ENCODE measurements at regions not wholly inside any gene's neighbourhood (a gene's known extent, or its start where the extent isn't known, plus 50 kb on each side); places are given as distances from the start of the nearest gene placed in this dataset.
"Not testable (repeated sequence)": the region's sequence is repeated elsewhere in the genome, so short reads cannot be mapped to it uniquely, and the experiment has no call there.

DNA sequence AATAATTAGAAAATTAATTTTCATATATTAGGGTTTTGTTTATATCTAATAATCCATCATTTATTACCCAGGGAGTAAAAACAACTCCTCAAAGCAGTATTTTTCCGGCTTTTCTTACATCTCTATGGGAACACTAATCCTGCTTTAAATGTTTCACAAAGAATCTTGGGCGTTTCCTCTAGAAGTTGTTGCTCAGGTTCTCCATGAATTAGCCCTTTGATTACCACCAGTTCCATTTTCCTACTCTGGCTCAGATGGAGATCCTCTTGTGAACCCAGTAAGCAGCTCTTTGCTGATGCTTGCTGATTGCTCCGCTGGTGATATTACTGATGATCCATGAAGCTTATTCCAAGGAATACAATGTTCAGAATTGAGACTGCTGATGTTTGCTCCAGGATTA is 78.5 kb upstream of the PKP2 start:
- Histone ChIP-seq H3K27me3 (replicated peaks in 1 of 7) (no peaks in the 10 kb centered on the region), H3K4me1 (no peaks in the 10 kb centered on the region), H3K4me3 (no peak overlapping the region), H3K9me3 (no peaks in the 10 kb centered on the region), H3K27ac (no peak overlapping the region), H3K36me3 (no peaks in the 10 kb centered on the region)
- intact Hi-C loops (cut with DNase I; ENCODE audit: low total_unique reads): no loop called here
- TF ChIP-seq POLR2A (IDR thresholded peaks at IDR 0.05) (no peak), POLR2AphosphoS5 (IDR thresholded peaks at IDR 0.05) (no peak)
- TF ChIP-seq, protein P1, sequence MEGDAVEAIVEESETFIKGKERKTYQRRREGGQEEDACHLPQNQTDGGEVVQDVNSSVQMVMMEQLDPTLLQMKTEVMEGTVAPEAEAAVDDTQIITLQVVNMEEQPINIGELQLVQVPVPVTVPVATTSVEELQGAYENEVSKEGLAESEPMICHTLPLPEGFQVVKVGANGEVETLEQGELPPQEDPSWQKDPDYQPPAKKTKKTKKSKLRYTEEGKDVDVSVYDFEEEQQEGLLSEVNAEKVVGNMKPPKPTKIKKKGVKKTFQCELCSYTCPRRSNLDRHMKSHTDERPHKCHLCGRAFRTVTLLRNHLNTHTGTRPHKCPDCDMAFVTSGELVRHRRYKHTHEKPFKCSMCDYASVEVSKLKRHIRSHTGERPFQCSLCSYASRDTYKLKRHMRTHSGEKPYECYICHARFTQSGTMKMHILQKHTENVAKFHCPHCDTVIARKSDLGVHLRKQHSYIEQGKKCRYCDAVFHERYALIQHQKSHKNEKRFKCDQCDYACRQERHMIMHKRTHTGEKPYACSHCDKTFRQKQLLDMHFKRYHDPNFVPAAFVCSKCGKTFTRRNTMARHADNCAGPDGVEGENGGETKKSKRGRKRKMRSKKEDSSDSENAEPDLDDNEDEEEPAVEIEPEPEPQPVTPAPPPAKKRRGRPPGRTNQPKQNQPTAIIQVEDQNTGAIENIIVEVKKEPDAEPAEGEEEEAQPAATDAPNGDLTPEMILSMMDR (IDR thresholded peaks at IDR 0.05 in 8 of 11, conservative IDR thresholded peaks at IDR 0.05 in 3 of 11): no peak
- WGBS, 5 donors: 82 to 92% (median 90%) methylated on average over 3 of the region's 3 CpGs
- no peak for DNase-seq

DNA sequence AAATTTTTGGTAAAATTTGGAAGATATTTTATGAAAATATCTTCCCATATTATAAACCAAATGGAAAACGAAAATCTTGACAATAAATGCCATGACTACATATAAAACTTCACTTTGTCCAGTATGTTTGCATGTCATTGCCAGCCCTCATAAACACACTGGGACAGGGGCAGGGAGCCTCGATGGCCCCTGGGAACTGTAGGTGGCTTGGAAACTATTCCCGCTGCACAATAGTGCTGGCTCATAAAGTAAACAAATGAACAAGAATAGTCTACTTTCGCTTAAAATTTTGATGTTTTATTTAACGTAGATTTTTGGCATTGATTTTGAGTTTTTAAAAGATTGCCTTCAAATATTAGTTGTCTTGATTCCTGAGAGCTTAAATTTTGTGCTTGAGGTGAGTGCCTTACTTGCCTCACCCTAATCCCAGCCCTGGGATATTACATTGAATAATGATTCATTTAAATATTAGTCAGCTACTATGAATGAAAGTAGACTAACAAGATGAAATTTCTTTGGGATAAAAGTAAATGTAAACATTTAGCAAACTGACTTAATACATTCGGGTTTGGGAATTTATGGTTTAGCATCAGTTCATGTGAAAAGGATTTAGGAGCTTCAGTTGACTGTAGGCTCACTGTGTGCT is 74.0 kb upstream of the PKP2 start:
- H3K27me3 ChIP-seq (replicated peaks in 1 of 7): no peaks in the 10 kb centered on the region
- no peaks in the 10 kb centered on the region for H3K9me3 ChIP-seq
- no peak for DNase-seq
- 71 to 81% (median 80%) methylated on average over 6 of the region's 6 CpGs for WGBS, 5 donors
- H3K27ac ChIP-seq: no peak overlapping the region
- no peaks in the 10 kb centered on the region for H3K36me3 ChIP-seq
- intact Hi-C loops (cut with DNase I; ENCODE audit: low total_unique reads): no loop called here
- H3K4me3 ChIP-seq: no peak overlapping the region
- H3K4me1 ChIP-seq: no peaks in the 10 kb centered on the region
- no peak for TF ChIP-seq POLR2AphosphoS5 (IDR thresholded peaks at IDR 0.05)

DNA sequence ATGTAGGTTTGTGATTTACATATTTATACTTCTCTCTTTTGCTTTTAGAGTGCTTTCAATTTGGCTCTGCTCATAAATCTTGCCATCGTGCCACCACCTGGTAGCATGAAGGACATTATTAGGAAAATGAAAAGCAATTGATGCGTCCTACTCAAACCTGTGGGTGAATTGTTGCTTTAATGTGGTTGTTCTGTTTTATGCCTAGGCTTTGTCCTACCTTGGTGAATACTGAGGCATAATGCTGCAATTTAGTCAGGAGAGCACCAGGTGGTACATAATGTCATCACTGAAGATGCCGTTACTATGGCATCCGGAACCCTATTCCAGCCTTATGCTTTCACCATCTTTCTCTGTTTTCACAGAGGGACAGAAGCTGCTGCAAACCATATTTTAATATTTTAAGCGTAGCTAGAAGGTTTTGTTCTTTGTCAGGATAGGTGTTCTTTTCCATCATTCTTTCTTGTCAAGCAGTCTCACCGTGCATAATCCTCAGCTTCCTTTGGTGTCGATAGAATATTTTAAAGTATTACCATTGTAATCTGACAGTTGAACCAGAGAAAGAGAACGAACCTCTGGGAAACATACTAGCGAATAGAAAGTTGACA is 68.5 kb upstream of the PKP2 start:
- DNase-seq: no peak
- no peak overlapping the region for H3K27ac ChIP-seq
- H3K27me3 ChIP-seq (replicated peaks in 1 of 7): no peaks in the 10 kb centered on the region
- H3K9me3 ChIP-seq: no peaks in the 10 kb centered on the region
- H3K4me3 ChIP-seq: no peak overlapping the region
- no peaks in the 10 kb centered on the region for H3K4me1 ChIP-seq
- no peak for TF ChIP-seq POLR2A (IDR thresholded peaks at IDR 0.05)
- no peak for TF ChIP-seq POLR2AphosphoS5 (IDR thresholded peaks at IDR 0.05)
- intact Hi-C loops (cut with DNase I; ENCODE audit: low total_unique reads): no loop called here
- WGBS, 5 donors: 86 to 91% (median 90%) methylated on average over 9 of the region's 9 CpGs
- H3K36me3 ChIP-seq: no peaks in the 10 kb centered on the region

DNA sequence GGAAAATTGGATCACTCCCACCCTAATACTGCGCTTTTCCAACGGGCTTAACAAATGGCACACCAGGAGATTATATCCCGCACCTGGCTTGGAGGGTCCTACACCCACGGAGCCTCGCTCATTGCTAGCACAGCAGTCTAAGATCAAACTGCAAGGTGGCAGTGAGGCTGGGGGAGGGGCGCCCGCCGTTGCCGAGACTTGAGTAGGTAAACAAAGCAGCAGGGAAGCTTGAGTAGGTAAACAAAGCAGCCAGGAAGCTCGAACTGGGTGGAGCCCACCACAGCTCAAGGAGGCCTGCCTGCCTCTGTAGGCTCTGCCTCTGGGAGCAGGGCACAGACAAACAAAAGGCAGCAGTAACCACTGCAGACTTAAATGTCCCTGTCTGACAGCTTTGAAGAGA is 59.8 kb upstream of the PKP2 start:
- H3K36me3 ChIP-seq; H3K4me3 ChIP-seq; intact Hi-C loops (cut with DNase I; ENCODE audit: low total_unique reads); H3K27ac ChIP-seq; H3K27me3 ChIP-seq (replicated peaks in 1 of 7); DNase-seq; H3K4me1 ChIP-seq: not testable (repeated sequence)
- 88 to 92% (median 89%) methylated on average over 10 of the region's 10 CpGs for WGBS, 5 donors
- H3K9me3 ChIP-seq: peaks cover 0 to 12% (median 3%) of the 10 kb centered on the region in 8 donors

DNA sequence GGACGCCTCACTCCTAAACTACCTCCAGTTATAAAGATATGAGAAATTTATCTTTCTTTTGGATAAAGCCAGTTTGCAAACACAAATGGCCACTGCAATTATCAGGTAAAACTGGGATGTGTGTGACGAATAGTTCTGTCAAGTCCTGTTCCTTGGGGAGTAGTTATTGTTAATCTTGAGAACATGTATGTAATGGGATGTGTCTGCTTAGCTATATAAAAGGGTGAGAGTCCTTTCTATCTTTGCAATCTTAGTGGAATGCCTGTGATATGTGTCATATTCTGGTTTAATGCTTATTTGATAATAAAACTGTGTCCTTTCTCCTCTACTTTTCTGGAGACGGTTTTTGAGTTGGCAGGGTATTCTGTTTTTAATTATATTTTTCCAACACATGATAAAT is 56.1 kb upstream of the PKP2 start:
- no peaks in the 10 kb centered on the region for H3K36me3 ChIP-seq
- no peaks in the 10 kb centered on the region for H3K4me1 ChIP-seq
- intact Hi-C loops (cut with DNase I; ENCODE audit: low total_unique reads): no loop called here
- no peak for DNase-seq
- 63 to 83% (median 81%) methylated on average over 3 of the region's 3 CpGs for WGBS, 5 donors
- peaks cover 0 to 12% (median 3%) of the 10 kb centered on the region in 8 donors for H3K9me3 ChIP-seq
- peaks cover 0 to 4% (median 0%) of the 10 kb centered on the region in 7 donors for H3K27me3 ChIP-seq (replicated peaks in 1 of 7)
- H3K4me3 ChIP-seq: no peak overlapping the region
- no peak for TF ChIP-seq POLR2AphosphoS5 (IDR thresholded peaks at IDR 0.05)
- H3K27ac ChIP-seq: no peak overlapping the region

DNA sequence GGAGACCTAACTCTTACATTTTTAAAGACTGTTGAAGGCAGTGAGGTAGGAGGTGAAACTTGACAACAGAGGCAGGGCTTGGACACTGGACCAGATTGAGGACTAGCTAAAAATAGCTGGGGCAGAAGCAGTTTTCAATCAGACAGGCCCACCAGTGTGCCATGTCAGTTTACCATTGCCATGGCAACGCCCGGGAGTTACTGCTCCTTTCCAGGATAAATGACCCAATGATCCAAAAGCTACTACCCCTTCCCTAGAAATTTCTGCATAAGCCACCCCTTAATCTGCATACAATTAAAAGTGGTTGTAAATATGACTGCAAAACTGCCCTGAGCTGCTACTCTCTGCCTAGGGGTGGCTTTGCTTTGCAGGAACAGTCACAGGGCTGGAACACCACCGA is 53.2 kb upstream of the PKP2 start:
- Histone ChIP-seq H3K27ac (no peak overlapping the region), H3K4me3 (no peak overlapping the region), H3K9me3 (no peaks in the 10 kb centered on the region), H3K27me3 (replicated peaks in 1 of 7) (peaks cover 0 to 4% (median 0%) of the 10 kb centered on the region in 7 donors), H3K4me1 (no peaks in the 10 kb centered on the region), H3K36me3 (no peaks in the 10 kb centered on the region)
- no peak for TF ChIP-seq POLR2A (IDR thresholded peaks at IDR 0.05)
- TF ChIP-seq, protein P1 (IDR thresholded peaks at IDR 0.05 in 8 of 11, conservative IDR thresholded peaks at IDR 0.05 in 3 of 11): no peak
- TF ChIP-seq POLR2AphosphoS5 (IDR thresholded peaks at IDR 0.05): no peak
- intact Hi-C loops (cut with DNase I; ENCODE audit: low total_unique reads): no loop called here
- WGBS, 5 donors: 73 to 84% (median 79%) methylated on average over 3 of the region's 3 CpGs
- no peak for DNase-seq

Data from spleen (tissue), 11 donors.